Cardiac fibroblast (primary cell): ENCODE measurements at regions not wholly inside any gene's neighbourhood (a gene's known extent, or its start where the extent isn't known, plus 50 kb on each side); places are given as distances from the start of the nearest gene placed in this dataset.

Experiments used
- DNase-seq, 2 donors: peaks; one replicate each; pipeline versions ENCODE4 v3.0.0 to v3.0.0-alpha.2; 2010; ENCODE audit warnings: low read depth in 2 of 2
- H3K4me3 ChIP-seq, 2 donors: replicated peaks in 1 of 2; 1 replicate in 1 of 2; 2 replicates in 1 of 2; pipeline ENCODE4 v1.5.1; 2011; ENCODE audit warnings: low read depth in 2 of 2, low read length in 2 of 2, mild to moderate bottlenecking in 2 of 2, moderate library complexity in 1 of 2
- CTCF ChIP-seq: IDR thresholded peaks from one replicate; pipeline ENCODE4 v1.5.1; 2011; ENCODE audit warnings: low read depth, mild to moderate bottlenecking, low read length, inconsistent platforms

DNA sequence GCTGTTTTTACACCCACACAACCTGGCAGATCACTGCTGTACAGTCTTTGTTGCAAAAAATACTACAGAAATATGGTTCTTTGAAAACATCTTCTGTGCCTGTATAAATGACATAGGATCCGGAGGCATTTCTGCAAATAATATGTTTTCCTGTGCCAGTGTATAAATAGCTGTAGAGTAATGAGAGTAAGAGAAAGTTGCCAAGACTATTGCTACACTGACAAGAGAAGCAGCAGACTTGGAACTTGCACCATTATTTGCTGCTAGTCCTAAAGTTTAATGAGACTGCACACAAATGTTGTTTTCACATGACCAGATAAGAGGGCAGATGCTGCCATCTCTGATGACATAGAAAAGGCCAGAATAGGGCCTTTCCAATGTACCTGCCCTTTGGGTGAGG is 50.0 kb upstream of the DTNBP1 start:
- no peak overlapping the region for H3K4me3 ChIP-seq

More for the DNA sequence above, 50.0 kb upstream of the DTNBP1 start:
- no peak for TF ChIP-seq CTCF
- DNase-seq: peak in 1 of 2 donors; percentile 26
